H1 (cell line): ENCODE measurements at regions not wholly inside any gene's neighbourhood (a gene's known extent, or its start where the extent isn't known, plus 50 kb on each side); places are given as distances from the start of the nearest gene placed in this dataset.

Source experiments
- BCL11A ChIP-seq, 2 experiments: IDR thresholded peaks; one replicate each; pipeline ENCODE4 v1.6.1; 2011; ENCODE audit warnings: low read depth in 2 of 2, low read length in 2 of 2, mild to moderate bottlenecking in 2 of 2
- CTCF ChIP-seq, 3 experiments: IDR thresholded peaks; 1 replicate in 2 of 3; 2 replicates in 1 of 3; pipeline versions ENCODE4 v1.5.1 to v1.6.1; 2011; ENCODE audit warnings: low read length in 3 of 3, mild to moderate bottlenecking in 3 of 3, inconsistent platforms in 2 of 3, low read depth in 1 of 3, moderate library complexity in 1 of 3; ENCODE audit not compliant: insufficient read depth in 1 of 3; ENCODE audit errors: control extremely low read depth in 1 of 3
- EGR1 ChIP-seq: IDR thresholded peaks from 2 replicates; pipeline ENCODE4 v1.6.1; 2011; ENCODE audit warnings: low read depth, low read length, borderline replicate concordance
- EP300 ChIP-seq, 2 experiments: IDR thresholded peaks; 1 replicate in 1 of 2; 2 replicates in 1 of 2; pipeline ENCODE4 v1.6.1; 2011 to 2012; ENCODE audit warnings: low read depth in 2 of 2, low read length in 2 of 2, mild to moderate bottlenecking in 2 of 2, borderline replicate concordance in 1 of 2, inconsistent platforms in 1 of 2, moderate library complexity in 1 of 2
- EZH2 ChIP-seq: fragments of 200-600 bp; sonication (generic); IDR thresholded peaks from 2 replicates; pipeline ENCODE4 v1.7.1; 2012; ENCODE audit warnings: low read depth, mild to moderate bottlenecking, moderate library complexity, low read length, inconsistent platforms; ENCODE audit not compliant: severe bottlenecking
- GTF2F1 ChIP-seq: IDR thresholded peaks from 2 replicates; pipeline ENCODE4 v1.6.1; 2012; ENCODE audit warnings: low read depth, low read length, improper control_type of control experiment, borderline replicate concordance
- POLR2A ChIP-seq, 2 experiments: IDR thresholded peaks; 1 replicate in 1 of 2; 2 replicates in 1 of 2; pipeline ENCODE4 v1.6.1; 2011; ENCODE audit warnings: low read depth in 2 of 2, low read length in 2 of 2, mild to moderate bottlenecking in 2 of 2; ENCODE audit errors: control extremely low read depth in 1 of 2
- SP1 ChIP-seq: IDR thresholded peaks from 2 replicates; pipeline ENCODE4 v1.6.1; 2011; ENCODE audit warnings: low read depth, low read length

- TF ChIP-seq POLR2A (IDR thresholded peaks at IDR 0.05; ENCODE audit: control extremely low read depth in 1 of 2, low read depth in 2 of 2, low read length in 2 of 2) (no peak), EGR1 (no peak), SP1 (no peak), GTF2F1 (no peak), EP300 (IDR thresholded peaks at IDR 0.05; ENCODE audit: borderline replicate concordance in 1 of 2, low read depth in 2 of 2, low read length in 2 of 2) (no peak), CTCF (IDR thresholded peaks at IDR 0.05; ENCODE audit: control extremely low read depth in 1 of 3, insufficient read depth in 1 of 3, low read depth in 1 of 3, low read length in 3 of 3) (no peak), BCL11A (IDR thresholded peaks at IDR 0.05; ENCODE audit: low read depth in 2 of 2, low read length in 2 of 2) (no peak), EZH2 (no peak)
Measured at GRCh38 chr3:5707794-5708193, 520.3 kb downstream of the EDEM1 start.
